ENCODE measurements at regions not wholly inside any gene's neighbourhood (a gene's known extent, or its start where the extent isn't known, plus 50 kb on each side); places are given as distances from the start of the nearest gene placed in this dataset.

DNA sequence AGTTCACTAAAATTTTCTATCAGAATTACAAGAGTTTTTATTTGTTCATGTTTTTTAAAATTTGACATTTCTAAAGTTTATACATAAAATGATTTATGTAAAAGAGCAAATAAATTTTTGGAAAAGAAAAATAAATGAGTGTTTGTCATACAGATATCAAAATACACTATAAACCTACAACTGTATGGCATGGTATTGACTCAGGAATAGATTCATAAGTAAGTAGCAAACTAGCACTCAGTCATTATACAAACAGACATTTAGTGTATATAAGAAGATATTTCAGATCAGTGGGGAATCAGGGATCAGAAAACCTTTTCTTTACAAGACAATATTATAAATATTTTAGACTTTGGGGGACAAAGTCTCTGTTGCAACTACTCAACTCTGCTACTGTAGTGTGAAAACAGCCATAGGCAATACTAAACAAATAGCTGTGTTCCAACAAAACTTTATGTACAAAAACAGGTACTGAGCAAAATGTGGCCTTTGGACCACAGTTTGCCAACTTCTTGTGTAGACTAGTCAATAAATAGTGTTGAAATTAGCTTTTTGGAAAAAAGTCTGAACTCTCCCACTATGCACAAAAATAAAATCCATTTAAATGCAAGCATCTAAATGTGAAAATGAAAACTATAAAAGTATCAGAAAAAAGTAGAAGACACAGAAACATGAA lies 508.8 kb upstream of the CAMK1G start:
- Mint-ChIP-seq H3K27ac (no peak overlapping the region), H3K9me3 (peaks cover 3% of the 10 kb centered on the region), H3K4me1 (no peaks in the 10 kb centered on the region), H3K36me3 (no peaks in the 10 kb centered on the region), H3K4me3 (no peak overlapping the region)
- no peak for ATAC-seq
- no peak for DNase-seq (ENCODE audit: low spot score in 2 of 2)

DNA sequence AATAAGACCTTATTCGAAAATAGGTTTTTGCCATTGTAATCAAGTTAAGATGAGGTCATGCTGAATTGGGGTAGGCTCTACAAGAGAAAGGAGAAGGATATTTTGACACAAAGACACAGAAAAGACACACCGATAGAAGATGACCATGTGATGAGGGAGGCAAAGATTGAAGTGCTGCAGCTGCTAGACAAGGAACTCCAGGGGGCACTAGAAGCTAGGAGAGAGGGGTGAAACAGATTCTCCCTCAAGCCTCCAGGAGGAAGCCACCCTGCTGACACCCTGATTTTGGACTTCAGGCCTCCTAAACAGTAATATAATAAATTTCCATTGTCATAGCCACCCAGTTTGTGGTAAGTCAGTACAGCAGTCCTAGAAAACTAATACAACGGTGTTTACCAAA lies 506.8 kb upstream of the CAMK1G start:
- H3K9me3 Mint-ChIP-seq, result peaks cover 7% of the 10 kb centered on the region
- DNase-seq (ENCODE audit: low spot score in 2 of 2) (no peak), ATAC-seq (no peak)
- no peaks in the 10 kb centered on the region for H3K36me3 Mint-ChIP-seq
- H3K4me1 Mint-ChIP-seq, result no peaks in the 10 kb centered on the region
- no peak overlapping the region for H3K27ac Mint-ChIP-seq
- no peak overlapping the region for H3K4me3 Mint-ChIP-seq

DNA sequence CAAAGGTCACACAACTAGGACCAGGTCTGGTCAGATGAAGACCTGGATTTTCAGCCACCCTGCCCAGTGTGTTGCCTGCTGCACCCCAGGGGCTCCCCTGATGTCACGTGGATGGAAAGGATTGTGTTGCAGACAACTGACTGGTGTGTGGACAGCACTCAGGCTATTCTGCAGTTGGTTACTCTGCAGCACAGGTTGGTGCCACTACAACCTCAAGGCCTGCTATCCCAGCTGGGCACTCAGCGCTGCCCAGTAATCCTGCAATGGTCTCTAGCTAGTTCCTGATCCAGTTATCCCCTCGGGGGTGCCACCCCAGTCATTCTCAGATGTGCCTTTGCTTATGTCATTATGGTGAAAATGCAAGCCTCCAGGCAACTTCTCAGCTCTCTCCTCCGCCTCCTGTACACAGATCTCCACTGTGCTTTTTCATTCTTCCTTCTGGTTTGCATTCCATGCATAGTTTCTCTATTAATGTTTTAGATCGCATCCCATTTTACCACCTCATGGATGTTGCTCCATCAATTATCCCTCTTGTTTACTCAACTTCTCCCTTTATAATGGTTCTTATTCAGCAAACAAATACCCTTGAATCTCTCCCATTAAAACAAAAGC lies 503.2 kb upstream of the CAMK1G start:
- ATAC-seq (no peak), DNase-seq (ENCODE audit: low spot score in 2 of 2) (no peak)
- H3K9me3 Mint-ChIP-seq, result peaks cover 4% of the 10 kb centered on the region
- no peaks in the 10 kb centered on the region for H3K4me1 Mint-ChIP-seq
- no peak overlapping the region for H3K27ac Mint-ChIP-seq
- no peak overlapping the region for H3K4me3 Mint-ChIP-seq
- H3K36me3 Mint-ChIP-seq, result no peaks in the 10 kb centered on the region

DNA sequence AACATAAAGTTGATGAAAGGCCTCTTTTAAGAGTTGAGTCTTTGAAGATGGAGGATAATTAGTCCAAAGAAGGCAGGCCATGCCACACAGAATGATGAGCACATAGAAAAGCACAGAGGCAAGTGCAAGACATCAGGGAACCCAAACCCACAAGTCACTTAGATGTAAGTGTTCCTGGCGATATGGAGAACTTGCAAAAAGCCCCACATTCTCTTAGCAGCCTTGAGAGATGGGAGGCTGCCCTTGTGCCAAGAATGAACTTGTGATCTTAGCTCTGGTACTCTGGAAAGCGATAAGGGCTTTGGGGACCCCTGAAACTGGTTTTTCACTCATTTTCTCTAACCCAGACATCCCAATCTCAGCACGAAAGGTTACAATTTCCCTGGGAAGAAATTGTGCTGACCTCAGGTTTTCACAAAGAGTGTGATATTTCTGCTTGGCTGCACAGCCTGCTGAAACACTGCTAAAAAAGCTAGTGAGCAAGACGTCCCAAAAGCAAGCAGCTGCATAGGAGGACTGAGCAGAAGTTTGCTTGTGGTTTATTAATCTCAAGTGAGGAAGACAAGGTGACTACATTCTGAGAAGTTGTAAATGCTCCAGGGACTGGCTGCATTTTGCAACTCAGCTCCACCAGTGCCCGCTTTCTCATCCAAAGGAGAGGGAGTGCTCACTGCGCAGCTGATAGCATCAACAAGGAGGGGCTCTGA lies 496.9 kb upstream of the CAMK1G start:
- Mint-ChIP-seq H3K9me3 (peaks cover 3% of the 10 kb centered on the region), H3K4me3 (no peak overlapping the region), H3K36me3 (no peaks in the 10 kb centered on the region), H3K4me1 (no peaks in the 10 kb centered on the region), H3K27ac (no peak overlapping the region)
- ATAC-seq, result no peak
- no peak for DNase-seq (ENCODE audit: low spot score in 2 of 2)

GRCh38 chr1:209094384-209094783 lies 489.1 kb upstream of the CAMK1G start:
- Mint-ChIP-seq H3K27ac (no peak overlapping the region), H3K9me3 (peaks cover 3% of the 10 kb centered on the region), H3K4me1 (no peaks in the 10 kb centered on the region), H3K36me3 (no peaks in the 10 kb centered on the region), H3K4me3 (no peak overlapping the region)
- ATAC-seq, result no peak
- DNase-seq (ENCODE audit: low spot score in 2 of 2), result no peak

DNA sequence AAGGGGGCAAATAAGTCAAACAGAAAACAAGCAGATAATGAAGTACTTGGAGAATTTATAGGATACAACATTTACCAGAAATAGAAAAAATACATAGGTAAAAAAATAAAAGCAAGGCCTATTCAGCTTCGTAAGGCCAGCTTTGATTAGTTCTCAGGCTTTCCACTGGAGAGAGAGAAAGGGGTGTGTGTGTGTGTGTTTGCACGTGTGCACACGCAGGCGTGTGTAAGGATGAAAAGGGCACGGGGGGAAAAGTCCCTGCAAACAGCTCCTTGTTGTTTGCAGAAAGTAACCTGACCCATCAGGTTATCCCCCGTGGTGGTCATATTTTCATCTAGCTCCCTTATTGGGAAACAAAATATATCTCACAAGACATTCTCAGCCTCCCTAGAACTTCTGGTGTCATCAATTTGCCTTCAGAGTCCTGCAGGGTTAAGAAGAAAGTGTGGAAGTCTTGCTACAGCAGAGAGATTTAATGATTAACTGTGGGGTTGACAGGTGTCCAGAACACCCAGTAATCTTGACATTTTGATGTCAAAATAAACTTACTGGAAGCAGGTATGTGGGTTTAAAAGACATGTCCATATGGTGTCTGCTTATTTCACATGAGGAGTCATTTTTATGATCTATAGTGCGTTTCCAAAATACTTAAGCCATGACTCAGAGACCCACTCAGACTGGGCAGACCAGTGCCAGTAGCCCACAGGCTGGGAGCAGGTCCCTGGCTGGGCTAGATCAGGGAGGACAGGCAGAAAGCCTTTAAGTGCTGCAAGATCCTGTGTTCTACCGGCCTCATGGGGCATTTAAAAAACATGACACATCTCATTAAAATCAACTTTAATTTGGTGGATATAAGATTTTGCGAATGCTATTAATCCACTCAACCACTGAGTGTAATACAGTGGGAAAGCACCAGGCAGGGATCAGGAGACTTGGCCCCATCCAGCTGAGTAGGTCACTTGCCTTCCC lies 487.6 kb upstream of the CAMK1G start:
- H3K27ac Mint-ChIP-seq, result no peak overlapping the region
- no peaks in the 10 kb centered on the region for H3K4me1 Mint-ChIP-seq
- no peaks in the 10 kb centered on the region for H3K9me3 Mint-ChIP-seq
- H3K4me3 Mint-ChIP-seq, result no peak overlapping the region
- H3K36me3 Mint-ChIP-seq, result no peaks in the 10 kb centered on the region
- ATAC-seq (no peak), DNase-seq (ENCODE audit: low spot score in 2 of 2) (no peak)

DNA sequence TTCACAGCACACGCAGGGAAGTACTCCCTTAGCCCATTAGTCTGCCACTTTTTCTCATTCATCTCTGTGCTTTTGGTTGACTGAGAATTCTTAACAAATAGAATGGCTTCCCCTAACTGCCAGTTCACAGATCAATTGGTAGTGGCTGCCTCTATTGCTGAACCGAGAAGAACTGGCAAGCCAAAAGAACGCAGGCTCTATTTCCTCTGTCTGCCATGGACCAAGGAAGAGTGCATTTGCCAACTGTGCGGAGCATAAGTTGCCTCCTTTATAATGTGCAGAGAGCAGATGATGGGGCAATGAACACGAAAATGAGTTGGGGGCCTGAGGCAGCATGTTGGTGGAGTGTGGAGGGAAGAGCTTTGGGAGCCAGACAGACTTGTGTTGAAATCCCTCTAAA lies 483.1 kb upstream of the CAMK1G start:
- DNase-seq (ENCODE audit: low spot score in 2 of 2) (no peak), ATAC-seq (no peak)
- no peaks in the 10 kb centered on the region for H3K4me1 Mint-ChIP-seq
- no peak overlapping the region for H3K4me3 Mint-ChIP-seq
- H3K9me3 Mint-ChIP-seq, result no peaks in the 10 kb centered on the region
- H3K27ac Mint-ChIP-seq, result no peak overlapping the region
- H3K36me3 Mint-ChIP-seq, result no peaks in the 10 kb centered on the region

- Mint-ChIP-seq H3K4me1 (no peaks in the 10 kb centered on the region), H3K9me3 (no peaks in the 10 kb centered on the region), H3K4me3 (no peak overlapping the region), H3K36me3 (no peaks in the 10 kb centered on the region), H3K27ac (no peak overlapping the region)
- DNase-seq (ENCODE audit: low spot score in 2 of 2) (no peak), ATAC-seq (no peak)
Observed at GRCh38 chr1:209101106-209101505, 482.4 kb upstream of the CAMK1G start.

DNA sequence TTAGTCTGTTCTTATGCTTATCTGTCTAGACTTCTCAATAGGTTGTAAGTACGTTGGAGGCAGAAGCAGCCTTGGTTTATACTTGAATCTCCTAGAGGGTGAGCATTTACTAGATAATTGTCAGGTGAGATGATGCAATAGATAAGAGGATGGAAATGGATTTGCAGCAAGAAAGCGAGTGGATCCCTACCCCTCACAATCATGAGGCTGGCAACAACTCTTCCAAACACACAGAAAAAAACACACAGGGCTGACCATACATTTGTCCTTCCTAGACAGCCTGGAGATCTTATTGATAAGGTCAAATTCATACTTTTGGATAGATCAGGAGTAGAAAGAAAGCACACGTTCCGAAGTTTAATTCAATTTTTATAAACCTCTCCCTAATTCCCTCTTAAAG lies 481.4 kb upstream of the CAMK1G start:
- no peaks in the 10 kb centered on the region for H3K9me3 Mint-ChIP-seq
- ATAC-seq (no peak), DNase-seq (ENCODE audit: low spot score in 2 of 2) (no peak)

DNA sequence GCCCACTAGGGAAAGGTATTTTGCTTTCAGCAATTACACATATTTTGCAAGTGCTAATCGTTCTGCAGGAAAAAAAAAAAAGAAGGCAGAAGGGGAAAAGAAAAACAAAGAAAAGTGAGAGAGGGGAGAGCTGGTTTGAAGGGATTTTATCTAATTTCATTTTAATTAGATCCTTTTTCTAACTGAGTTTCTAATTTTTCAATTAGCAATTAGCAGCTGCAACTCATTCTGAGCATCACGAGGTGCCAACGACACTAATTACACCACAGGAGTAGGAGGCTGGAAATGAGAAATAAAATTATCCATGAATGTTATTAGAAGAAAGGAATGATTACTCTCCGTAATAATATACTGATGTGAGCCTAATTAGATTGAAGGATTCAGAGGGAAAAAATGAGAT lies 481.0 kb upstream of the CAMK1G start:
- DNase-seq (ENCODE audit: low spot score in 2 of 2) (no peak), ATAC-seq (no peak)
- H3K36me3 Mint-ChIP-seq, result no peaks in the 10 kb centered on the region
- no peaks in the 10 kb centered on the region for H3K4me1 Mint-ChIP-seq
- no peaks in the 10 kb centered on the region for H3K9me3 Mint-ChIP-seq
- H3K27ac Mint-ChIP-seq, result no peak overlapping the region
- H3K4me3 Mint-ChIP-seq, result no peak overlapping the region

More for the DNA sequence above, 481.4 kb upstream of the CAMK1G start:
- no peaks in the 10 kb centered on the region for H3K36me3 Mint-ChIP-seq
- no peaks in the 10 kb centered on the region for H3K4me1 Mint-ChIP-seq
- H3K27ac Mint-ChIP-seq, result no peak overlapping the region
- no peak overlapping the region for H3K4me3 Mint-ChIP-seq

- ATAC-seq, result no peak
- Mint-ChIP-seq H3K27ac (no peak overlapping the region), H3K4me1 (no peaks in the 10 kb centered on the region), H3K36me3 (no peaks in the 10 kb centered on the region), H3K4me3 (no peak overlapping the region), H3K9me3 (no peaks in the 10 kb centered on the region)
- DNase-seq (ENCODE audit: low spot score in 2 of 2), result no peak
Observed at GRCh38 chr1:209103092-209103491, 480.4 kb upstream of the CAMK1G start.

GRCh38 chr1:209104646-209105045 lies 478.9 kb upstream of the CAMK1G start:
- no peaks in the 10 kb centered on the region for H3K4me1 Mint-ChIP-seq
- ATAC-seq (no peak), DNase-seq (ENCODE audit: low spot score in 2 of 2) (no peak)
- no peak overlapping the region for H3K4me3 Mint-ChIP-seq
- no peaks in the 10 kb centered on the region for H3K9me3 Mint-ChIP-seq
- no peak overlapping the region for H3K27ac Mint-ChIP-seq
- H3K36me3 Mint-ChIP-seq, result no peaks in the 10 kb centered on the region

- Mint-ChIP-seq H3K4me1 (no peaks in the 10 kb centered on the region), H3K36me3 (no peaks in the 10 kb centered on the region), H3K4me3 (no peak overlapping the region), H3K27ac (no peak overlapping the region), H3K9me3 (no peaks in the 10 kb centered on the region)
- no peak for DNase-seq (ENCODE audit: low spot score in 2 of 2)
- no peak for ATAC-seq
Observed at GRCh38 chr1:209105701-209106100, 477.8 kb upstream of the CAMK1G start.

GRCh38 chr1:209106237-209106741 lies 477.2 kb upstream of the CAMK1G start:
- no peak overlapping the region for H3K27ac Mint-ChIP-seq
- no peak overlapping the region for H3K4me3 Mint-ChIP-seq
- no peaks in the 10 kb centered on the region for H3K4me1 Mint-ChIP-seq
- no peaks in the 10 kb centered on the region for H3K36me3 Mint-ChIP-seq
- no peaks in the 10 kb centered on the region for H3K9me3 Mint-ChIP-seq
- no peak for DNase-seq (ENCODE audit: low spot score in 2 of 2)
- no peak for ATAC-seq

DNA sequence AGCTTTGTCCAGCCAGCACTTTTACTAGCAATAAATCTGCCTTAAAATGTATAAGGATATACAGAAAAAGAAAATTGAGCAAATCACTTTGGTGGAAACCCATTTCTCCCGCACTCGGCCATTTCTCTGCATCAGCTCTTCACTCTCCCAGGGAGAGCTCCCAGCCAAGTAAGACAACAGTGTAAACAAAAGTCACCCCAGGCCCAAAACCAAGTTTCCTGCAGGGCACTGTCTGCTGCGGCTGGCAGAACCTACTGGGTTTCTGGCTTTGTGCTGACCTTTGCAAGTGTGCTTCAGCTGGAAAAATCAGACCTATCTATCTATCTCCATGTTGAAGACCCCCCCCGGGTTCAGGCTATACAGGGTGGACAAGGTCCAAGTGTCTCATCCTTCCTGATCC lies 476.7 kb upstream of the CAMK1G start:
- Mint-ChIP-seq H3K27ac (no peak overlapping the region), H3K4me1 (no peaks in the 10 kb centered on the region), H3K4me3 (no peak overlapping the region), H3K36me3 (no peaks in the 10 kb centered on the region), H3K9me3 (no peaks in the 10 kb centered on the region)
- DNase-seq (ENCODE audit: low spot score in 2 of 2) (no peak), ATAC-seq (no peak)
